Hepatic stellate cell (primary cell): ENCODE measurements at regions not wholly inside any gene's neighbourhood (a gene's known extent, or its start where the extent isn't known, plus 50 kb on each side); places are given as distances from the start of the nearest gene placed in this dataset.
A peak's percentile ranks its signal among the peaks of the same experiment; 100 is the strongest.

ENCODE experiments used
- DNase-seq: peaks from one replicate; pipeline ENCODE4 v3.0.0; 2011; ENCODE audit warnings: low spot score

DNA sequence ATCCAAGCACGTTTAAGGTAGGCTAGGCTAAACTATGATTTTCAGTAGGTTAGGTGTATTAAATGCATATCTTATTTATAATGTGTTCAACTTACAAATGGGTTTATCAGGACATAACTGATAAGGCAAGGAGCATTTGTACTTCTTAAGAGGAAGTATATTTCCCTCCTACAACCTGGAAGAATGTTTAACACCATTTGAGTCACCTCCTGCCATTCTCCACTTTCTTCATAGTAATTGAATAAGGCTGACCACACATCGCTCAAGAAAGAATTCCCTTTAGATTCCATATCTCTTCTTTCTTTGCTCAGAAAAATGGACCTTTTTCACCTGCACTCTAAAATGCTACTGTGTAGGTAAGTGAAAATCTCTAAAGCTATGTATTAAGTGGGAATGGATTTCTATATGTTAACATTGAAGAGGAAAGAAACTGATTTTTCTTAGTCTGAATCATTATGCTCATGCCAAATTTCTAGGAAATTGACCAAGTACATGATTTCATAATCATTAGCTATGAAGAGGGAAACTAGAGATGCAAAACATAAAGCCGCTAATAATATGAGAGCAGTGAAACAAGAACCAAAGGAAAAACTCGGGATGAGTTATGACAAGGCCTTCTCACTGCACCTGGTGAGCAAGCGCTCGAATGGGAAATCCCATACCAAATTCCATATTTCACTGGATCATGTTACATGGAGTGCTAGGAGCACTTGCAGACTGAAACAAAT is 210.4 kb downstream of the ALDH8A1 start:
- no peak for DNase-seq

DNA sequence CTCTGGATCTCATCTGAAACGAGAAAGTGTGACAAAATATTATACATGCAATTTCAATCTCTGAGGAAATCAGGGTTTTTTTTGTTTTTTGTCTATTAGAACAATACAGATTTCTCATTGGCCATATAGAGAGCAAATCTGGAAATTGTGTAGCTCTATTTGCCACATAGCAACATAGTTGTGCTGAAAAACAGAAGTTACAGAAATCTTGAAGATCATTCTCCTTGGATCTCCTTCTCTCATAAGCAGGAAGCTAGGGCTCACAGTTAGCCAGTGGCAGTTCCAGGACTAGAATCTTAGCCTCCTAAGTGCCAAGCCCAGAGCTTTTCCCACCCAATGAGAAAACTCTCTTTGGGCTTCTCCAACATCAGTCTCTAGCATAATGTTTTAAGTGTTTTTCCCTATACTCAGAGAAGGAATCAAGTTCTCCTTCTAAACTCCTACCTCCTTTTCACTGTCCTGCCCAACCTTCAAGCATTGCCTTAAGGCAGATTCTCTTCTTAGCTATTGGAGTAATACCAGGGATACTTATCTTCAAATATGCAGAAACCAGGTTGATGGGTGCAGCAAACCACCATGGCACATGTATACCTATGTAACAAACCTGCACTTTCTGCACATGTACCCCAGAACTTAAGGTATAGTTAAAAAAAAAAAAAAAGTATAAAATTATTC is 211.6 kb downstream of the ALDH8A1 start:
- DNase-seq, result no peak

DNA sequence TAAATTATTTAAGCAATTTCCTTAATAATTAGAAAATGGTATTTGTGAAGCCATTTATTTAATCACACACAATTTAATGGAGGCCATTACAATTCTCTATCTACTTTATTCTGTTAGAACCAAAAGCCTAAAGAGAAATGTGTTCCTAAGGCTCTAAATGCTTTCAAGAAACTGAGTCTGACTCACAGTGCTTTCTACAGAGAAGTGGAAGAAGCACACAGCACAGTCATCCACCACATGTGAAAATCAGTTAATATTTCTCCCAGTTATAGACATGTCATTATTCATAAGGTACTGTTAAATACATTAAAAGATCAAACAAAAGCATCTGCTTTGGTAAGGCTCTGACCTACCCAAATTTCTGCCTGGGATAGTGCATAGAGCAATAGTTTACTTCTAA is 214.4 kb downstream of the ALDH8A1 start:
- DNase-seq, result no peak

DNA sequence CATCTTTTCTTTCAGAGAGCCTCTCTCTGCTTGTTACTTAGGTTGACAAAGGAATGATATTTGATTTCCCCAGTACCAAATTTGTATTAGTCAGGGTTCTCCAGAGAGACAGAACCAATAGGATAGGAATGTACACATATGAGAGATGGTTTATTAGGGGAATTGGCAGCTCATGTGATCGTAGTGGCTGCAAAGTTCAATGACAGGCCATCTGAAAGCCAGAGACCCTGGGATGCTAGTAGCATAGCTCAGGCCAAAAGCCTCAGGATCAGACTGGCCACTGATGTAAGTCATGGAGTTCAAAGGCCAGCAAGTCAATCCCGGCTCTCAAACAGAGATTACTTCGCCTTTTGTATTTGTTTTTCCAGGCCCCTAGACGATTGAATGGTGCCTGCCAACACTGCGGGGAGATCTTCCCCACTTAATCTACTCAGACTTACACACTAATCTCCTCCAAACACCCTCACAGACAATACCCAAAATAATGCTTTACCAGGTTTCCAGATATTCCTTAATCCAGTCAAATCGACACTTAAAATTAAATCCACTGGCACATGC is 215.5 kb downstream of the ALDH8A1 start:
- DNase-seq, result no peak

DNA sequence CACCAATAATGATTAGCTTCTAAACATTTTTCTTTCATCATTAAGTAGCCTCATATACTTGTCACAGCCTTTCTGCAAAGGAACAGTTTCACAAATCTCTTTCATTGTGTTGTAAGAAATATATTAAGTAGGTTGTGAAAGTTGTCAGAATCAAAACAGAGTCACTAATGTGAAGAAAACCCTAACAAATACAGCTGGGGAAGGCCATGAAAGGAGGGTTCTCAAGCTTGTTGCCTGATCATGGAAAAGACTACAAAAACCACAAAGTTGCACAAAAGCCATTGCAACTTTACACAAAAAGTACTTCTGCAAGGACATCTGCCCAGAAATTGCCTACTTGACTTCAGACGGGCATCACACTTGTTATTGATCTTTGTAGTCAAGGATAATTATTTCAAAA is 216.1 kb downstream of the ALDH8A1 start:
- no peak for DNase-seq

DNA sequence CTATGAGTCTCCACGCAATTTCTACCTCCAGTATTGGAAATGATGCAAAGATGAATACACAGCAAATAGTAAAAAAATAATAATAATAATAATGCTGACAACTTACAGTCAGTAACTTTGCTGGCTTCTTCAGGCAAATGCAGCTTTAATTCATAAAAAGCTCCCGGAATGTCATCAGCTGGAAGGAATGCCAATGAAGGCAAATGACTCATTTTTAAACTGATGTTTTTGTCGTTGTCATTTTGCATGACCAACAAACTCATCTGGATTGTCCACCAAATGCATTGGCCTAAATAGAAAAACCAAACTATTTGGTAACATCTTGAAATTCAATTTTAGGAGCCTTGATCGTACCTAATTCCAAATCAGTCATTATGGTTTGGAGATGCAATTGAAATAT is 217.1 kb downstream of the ALDH8A1 start:
- DNase-seq, result no peak

DNA sequence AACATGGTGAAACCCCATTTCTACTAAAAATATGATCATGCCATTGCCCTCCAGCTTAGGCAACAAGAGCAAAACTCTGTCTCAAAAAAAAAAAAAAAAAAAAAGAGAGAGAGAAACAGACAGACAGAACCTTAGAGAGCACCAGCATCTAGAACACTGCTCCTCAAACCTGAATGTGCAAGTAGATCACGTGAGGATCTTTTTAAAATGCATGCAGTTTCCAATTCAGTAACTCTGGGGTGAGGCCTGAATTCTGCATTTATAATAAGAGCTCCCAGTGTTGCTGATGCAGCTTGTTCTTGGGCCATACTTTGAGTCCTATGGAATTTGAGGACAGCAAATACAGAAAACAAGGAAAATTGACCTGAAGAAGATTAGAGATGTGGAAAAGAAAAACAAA is 218.3 kb downstream of the ALDH8A1 start:
- no peak for DNase-seq

DNA sequence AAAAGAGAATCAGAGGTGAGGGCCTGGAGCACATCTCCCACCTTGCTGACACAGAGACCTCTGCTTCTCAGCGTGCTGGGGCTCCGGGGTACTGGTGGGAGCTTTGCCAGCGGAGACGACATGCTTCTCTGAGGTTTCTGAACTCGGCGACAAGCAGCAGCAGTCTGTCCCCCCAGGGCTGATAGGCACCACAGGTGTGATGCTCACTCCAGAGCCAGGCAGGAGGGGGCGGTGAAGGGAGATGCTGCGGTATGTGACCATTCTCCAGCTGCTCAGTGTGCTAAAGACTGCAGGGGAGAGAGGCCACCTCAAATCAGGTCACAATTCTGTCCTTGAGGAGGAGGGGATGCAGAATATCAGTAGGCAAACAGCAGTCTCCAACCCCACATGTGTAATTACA is 219.9 kb downstream of the ALDH8A1 start:
- DNase-seq, result no peak

DNA sequence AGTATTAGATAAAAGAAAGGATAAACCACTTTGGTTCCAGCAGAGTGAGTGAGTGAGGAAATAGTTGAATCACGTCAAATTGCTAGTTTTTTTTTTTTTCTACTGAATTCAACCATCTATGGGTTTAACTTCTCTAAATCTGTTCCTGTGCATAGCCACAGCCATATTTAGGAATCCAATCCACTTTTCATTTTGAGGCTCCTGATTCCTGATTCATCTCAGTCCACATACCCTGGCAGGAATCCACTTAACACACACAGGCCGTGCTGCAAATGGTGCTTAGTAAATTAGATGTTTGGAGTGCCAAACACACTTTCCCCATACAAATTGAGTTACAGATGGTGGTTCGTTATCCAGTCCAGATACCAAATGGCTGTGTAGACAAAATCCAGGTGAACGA is 220.3 kb downstream of the ALDH8A1 start:
- DNase-seq, result no peak

DNA sequence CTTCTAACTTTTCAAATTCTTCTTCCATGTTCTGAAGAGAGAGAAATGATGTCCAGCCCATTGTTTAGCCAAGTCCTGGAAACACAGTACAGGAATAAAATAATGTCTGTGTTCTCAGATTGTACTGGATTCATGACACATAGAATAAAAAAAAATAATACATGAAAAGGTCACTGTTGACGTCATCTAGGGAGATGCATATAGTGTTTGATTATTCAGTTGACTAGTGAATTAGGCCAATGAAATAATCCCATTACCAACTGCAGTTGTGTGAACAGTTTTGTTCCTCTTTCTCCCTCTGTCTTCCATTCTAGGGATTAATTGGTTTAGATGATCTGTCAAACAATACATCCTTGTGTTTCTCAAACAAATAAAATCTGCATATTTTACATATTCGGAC is 222.8 kb downstream of the ALDH8A1 start:
- no peak for DNase-seq

DNA sequence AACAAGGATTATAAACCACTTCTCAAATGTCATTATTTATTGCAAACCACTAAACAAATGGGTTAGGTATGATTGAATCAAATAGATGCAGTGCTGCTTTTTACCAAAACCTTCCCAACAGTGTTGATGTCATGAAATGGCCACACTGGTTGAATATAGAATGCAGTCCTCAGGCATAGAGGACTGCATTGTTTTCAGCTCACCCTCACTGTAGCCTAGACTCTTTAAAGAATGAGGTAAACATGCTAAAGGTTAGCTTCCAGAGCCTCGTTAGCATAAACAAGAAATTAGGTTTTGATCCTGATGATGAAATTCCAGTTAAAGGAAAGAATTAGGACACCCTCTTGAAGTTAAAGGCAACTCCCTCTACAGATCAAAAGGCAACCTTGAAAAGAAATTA is 224.3 kb downstream of the ALDH8A1 start:
- no peak for DNase-seq

DNA sequence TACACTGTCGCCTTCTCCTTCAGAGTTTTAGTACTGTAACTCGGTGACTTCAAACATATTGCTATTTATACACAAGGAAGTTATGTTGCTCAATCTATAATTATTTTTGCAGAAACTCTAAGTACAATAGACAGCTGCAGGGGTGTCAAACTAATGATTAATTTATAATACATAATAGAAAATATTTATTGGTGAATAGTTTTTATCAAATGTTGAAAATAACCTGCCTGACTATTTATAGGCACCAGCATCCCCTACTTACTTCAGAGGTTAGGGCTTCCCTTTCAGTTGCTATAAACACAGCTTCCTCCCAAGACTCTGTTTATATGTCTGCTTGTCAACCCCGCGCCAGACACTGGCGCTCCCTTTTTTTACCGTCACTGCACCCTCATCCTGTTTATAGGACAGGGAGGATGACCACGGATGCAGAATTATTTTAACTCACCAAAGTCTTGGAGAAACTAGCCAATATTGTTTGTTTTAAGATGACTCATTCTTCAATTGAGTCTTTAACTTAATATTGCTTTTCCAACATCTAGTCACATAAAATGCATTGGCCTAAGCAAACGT is 225.0 kb downstream of the ALDH8A1 start:
- peak; percentile 22 for DNase-seq

DNA sequence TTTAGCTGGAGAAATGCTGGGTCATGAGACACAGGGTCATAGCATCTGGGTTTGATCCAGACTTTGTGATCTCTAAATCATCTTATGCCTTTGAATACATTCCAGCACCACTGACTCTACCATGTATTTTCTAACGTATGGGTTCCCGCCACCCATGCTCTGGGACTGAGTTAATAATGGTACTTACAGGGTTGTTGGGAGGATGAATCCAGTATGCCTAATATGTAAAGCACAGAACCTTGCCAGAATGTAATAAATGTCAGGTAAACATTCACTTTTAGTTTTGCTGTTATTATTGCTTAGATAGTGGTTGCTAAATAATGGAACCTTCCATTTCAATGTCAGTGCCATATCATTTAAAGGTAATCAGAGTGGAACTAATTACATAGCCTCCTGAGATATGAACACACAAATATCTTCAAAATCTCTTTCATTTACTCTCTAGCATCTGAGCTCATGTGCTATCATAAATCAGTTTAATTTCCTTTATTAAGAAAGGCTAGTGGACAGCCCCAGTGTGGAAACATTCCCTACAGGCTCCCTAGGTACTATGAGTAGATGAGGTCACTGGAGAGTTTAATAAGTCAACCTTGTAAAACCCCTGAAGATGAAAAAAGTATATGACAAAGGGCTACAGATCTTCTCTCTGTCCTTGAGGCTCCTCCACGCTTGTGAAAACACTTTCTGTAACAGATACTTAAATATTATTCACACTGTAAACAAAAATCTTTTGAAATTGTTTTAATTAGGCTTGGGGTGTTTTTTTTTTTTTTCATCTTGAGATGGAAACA is 226.6 kb downstream of the ALDH8A1 start:
- DNase-seq, result no peak

DNA sequence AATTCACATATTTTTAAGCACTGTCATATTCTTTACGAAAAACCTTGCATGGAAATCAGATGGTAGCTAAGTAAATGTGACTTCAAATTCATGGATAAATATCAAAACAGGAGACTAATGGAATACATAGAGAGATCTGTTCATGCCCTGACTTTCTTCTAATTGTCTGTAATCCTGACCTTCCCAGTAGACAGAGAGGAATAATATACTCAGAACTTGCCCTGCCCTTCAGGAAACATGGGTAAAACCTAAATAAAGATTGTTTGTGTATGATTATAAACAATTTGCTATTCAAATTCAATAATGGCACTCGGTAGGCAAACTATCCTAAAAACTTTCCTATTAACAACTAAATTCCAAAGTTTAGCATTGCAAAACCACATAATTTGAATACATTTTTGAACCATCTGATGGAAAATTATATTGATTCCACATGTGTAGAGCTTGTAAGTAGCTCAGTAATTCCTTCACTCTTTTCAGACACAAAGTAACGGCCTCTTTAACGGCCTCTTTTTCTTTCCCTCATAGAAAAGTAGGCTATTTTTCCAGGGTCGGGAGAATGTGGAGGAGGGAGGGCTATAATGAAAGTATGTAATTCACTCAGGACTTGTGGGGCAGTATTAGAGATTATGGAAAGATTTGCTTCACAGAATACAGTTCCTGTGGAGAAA is 227.6 kb downstream of the ALDH8A1 start:
- DNase-seq, result no peak

DNA sequence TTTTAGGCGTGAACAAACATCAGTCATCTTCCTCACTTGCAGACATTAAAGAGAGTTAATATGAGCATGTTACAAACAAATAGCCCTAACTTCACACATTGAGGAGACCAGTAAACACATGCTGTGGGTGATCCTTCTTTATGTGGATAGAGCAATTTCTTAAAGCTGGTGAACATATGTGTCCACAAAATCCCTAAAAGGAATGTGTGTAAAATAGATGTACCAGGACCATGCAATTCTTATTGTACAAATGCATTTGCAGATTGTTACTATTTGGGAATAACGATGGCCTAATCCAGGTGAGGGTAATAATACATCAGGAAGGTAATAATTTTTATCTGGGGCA is 228.9 kb downstream of the ALDH8A1 start:
- no peak for DNase-seq

DNA sequence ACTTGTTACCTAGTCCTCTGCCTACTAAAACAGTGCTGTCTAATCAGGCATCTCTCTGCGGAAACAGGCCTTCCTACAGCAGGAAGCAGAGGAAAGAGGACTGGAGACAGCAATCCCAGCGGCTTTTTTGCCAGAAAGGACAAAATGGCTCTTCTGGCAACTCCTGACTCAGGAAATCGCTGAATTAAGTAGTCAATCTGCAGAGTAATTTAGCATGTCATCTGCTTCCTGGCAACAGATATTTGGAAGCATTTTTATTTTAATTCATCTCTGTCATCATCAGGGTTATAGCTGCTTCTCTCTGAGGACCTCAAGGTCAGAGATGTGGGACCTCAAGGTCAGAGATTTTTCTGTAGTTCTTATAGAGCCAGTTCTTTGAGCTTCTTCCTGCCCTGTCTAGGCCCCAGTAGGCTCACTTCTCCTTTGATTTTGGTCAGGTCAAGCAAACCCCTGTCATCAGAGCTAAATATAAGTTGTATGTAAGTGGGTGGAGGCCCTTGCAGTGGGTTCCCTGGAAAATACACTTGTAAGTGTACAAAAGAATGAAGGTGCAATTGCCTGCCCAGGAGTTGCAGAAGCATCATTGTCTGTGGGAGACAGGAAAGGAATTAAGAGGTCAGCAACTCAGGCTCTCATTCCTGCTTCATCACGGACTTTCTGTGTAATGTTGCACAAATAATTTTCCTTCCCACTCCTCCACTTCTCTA is 229.4 kb downstream of the ALDH8A1 start:
- DNase-seq, result no peak

DNA sequence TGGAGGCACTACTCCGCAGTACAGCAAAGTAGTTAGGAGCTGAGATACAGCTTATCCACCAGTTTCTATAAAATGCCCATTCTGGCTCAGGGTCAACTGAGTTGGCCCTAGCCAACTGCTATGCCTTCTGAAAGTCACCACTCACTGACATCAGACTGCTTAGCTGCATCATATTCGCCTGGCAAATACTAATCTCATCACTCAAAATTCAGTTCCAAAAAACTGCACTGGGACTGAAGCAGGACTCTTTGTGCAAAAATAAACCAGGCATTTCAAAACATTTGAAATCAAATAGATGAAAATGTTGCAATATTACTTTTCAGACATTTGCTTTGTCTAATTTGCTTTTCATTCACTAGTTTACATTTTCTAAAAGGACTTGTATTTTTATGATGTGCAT is 230.0 kb downstream of the ALDH8A1 start:
- no peak for DNase-seq

DNA sequence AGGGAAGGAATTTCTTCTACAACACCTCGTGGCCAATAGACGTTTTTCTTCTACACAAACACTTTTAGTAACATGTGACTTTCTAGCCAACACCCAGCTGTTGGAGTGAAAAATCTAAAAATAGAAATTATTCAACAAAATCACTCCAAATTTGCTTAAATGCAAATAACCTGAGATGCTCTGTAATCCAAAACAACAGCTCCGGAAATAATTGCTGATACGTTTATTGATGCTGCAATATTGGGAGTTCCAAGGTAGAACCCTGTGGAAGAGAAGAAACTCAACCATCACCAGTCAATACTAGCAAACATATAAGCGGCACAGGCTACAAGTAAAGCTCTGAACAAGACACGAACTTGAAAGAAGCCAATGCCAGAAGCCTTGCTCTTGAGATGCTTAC is 230.6 kb downstream of the ALDH8A1 start:
- no peak for DNase-seq

DNA sequence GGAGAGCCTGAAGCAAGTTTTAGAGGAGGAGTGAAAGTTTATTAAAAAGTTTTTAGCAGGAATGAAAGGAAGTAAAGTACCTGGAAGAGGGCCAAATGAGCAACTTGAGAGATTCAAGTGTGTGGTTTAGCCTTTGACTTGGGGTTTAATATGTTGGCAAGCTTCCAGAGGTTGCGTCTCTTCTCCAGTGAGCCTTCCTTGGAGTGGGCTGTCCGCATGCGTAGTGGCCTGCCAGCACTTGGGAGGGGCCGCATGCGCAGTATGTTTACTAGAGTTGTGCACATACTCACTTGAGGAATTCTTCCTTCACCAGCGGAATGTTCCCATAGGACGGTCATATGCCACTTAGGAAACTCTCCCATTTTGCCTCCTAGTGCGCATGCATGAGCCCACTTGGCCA is 235.2 kb downstream of the ALDH8A1 start:
- DNase-seq, result no peak

DNA sequence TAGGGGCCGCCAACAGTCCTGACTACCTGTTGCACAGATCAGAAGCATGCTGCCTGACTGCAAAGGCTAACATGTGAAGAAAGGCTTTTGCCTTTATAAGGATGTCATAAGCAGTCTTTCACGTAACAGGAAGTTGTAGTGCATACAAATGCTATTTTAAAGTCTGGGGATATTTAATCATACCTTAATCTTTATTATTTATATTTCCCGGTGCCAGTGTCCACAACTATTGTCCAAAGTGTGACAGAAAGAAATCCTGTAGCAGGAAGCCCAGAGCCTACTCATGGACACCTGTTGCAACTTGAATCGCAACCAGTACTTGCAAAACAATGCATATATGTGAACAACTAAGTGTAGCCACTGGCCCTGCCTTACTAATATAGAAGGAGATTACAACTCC is 235.8 kb downstream of the ALDH8A1 start:
- DNase-seq, result no peak

DNA sequence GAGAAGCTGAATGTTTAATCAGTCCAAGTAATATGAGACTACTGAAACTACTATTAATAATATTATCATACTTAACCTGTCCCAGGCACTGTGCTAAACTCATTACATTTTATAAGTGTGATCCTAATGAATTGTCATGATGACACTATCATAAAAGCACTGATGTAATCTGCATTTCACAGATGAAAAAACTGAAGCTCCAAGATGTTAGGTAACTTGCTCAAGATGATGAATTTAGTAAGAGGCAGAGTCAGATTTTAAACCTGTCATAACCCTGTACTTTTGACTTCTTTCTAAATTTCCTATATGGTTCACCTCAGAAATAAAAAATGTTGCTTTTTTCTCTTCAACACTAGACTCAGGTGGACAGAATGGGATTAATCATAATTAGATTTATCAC is 237.6 kb downstream of the ALDH8A1 start:
- DNase-seq, result no peak

DNA sequence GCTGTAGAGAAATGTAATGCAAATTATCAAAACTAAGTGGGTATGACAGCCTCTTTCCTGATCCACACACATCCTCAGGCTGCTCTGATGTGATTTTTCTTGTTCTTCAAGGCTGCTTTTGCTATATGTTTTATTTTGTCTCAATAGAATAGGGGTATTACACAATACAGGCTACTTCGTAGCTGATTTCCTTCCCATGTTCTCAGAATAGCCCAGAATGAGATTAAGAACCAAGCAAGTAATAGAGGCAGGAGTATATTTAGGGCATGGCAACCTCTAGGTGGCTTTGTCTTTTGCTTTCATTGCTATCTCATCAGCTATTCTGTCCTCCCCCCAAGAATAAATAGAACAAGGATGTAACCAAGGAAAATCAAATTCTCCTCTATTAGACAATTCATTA is 241.8 kb downstream of the ALDH8A1 start:
- no peak for DNase-seq
